Anterior cingulate cortex (tissue), 58 donors: ENCODE measurements at regions not wholly inside any gene's neighbourhood (a gene's known extent, or its start where the extent isn't known, plus 50 kb on each side); places are given as distances from the start of the nearest gene placed in this dataset.
"Not testable (repeated sequence)": the region's sequence is repeated elsewhere in the genome, so short reads cannot be mapped to it uniquely, and the experiment has no call there.

Experiments used
- DNase-seq, 58 donors: peaks; one replicate each; lab custom pipeline; 2025; lab: John Stamatoyannopoulos, UW

GRCh38 chr3:127443581-127444375 lies 146.8 kb downstream of the TPRA1 start:
- no peak for DNase-seq

DNA sequence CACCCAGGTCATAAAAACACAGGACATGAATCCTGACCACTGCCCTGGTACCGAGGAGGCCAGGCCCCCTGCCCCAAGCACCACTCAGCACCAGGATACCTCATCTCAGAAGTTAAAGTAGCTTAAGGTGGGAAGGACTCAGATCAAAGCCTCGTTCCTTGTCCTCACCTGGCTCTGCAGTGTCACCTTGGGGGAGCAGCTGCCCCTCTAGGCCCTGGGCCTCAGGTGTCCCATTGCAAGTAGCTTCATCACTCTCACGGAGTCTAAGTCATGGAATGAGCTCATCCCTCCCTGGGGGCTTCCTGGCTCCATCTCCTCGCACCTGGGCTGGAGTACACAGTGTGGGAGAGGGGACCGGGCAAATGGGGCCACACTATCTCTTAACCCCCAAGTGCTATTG lies 148.0 kb downstream of the TPRA1 start:
- DNase-seq, result no peak

DNA sequence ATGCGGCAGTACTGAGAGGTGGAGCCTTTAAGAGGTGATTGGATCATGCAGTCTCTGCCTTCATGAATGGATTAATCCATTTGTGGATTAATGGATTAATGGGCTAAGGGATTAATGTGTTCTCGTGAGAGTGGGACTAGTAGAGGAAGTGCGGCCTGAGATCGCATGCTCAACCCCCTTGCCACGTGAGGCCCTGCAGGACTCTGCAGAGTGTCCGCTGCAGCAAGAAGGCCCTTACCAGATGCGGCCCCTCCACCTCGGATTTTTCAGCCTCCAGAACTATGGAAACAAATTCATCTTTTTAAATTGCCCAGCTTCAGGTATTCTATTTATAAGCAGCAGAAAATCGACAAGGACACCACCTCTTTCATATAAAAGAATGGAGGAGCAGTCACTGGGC lies 148.8 kb downstream of the TPRA1 start:
- DNase-seq, result no peak

DNA sequence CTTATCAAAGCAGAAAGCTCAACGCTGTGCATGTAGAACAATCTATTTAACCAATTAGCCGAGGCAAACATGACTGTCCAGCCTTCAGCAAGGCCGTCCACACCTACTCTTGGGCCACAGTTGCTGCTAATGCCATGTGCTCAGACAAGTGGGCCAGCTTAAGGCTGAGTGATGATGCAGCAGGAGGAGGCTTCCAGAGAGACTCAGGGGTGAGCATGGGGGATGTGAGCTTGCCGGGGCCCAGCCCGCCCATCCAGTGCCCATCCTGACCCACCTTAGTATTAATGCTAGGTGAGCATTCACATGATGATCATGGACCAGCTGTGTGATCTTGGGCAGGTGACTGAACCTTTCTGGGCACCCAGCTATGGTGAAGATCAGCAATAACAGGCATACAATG lies 150.1 kb downstream of the TPRA1 start:
- no peak for DNase-seq

DNA sequence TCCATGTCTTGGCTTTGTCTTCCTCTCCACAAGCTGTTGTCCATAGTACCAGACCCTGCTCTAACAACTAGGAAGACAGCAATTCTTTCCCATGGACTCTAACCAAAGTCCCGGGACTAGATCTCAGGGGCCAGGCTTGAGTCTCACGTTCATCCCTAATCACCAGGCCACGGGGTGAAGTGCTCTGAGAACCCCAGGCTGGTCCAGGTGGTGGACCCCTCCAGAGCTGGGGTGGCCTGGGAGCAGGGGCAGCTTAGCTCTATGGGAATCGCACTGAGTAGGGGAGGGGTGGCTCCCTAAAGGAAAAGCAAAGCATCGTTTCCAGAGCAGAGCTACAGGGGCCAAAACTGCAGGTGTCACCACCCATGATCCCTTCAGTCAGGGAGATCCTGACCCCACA lies 150.9 kb downstream of the TPRA1 start:
- no peak for DNase-seq

DNA sequence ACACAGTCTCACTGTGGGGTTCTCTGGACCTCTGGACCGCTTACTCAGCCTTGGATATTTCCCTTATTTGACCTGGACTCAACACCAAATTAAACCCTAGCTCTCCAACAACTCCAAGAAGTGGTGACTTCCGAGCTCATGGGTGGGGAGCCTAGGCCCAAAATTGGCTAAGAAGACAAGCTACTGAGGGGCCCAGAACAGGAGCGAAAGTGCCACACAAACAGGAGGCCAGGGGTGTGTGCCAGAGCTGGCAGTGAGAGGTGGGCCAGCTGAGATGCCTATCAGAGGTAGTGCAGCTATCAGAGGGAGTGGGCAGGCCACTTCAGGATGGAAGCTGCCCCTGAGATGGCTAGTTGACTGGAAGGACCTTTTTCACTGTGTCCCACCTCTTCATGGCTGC lies 151.1 kb upstream of the PRR20G start:
- no peak for DNase-seq

- DNase-seq, result no peak
These were observed 150.5 kb upstream of the PRR20G start for GRCh38 chr3:127438371-127438770.

DNA sequence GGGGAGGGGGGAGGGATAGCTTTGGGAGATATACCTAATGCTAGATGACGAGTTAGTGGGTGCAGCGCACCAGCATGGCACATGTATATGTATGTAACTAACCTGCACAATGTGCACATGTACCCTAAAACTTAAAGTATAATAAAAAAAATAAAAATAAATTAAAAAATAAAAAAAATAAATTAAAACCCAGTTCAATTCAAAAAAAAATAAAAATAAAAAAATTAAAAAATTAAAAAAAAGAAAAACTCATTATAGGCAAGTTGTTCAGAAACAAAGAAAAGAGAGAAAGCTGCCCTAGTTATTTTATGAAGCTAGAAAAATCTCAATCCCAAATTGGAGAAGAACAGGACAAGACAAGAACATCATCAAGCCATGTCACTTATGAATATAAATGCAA lies 147.5 kb upstream of the PRR20G start:
- not testable (repeated sequence) for DNase-seq

GRCh38 chr3:127431066-127431465 lies 143.2 kb upstream of the PRR20G start:
- DNase-seq, result no peak

GRCh38 chr3:127428344-127428997 lies 140.6 kb upstream of the PRR20G start:
- no peak for DNase-seq

DNA sequence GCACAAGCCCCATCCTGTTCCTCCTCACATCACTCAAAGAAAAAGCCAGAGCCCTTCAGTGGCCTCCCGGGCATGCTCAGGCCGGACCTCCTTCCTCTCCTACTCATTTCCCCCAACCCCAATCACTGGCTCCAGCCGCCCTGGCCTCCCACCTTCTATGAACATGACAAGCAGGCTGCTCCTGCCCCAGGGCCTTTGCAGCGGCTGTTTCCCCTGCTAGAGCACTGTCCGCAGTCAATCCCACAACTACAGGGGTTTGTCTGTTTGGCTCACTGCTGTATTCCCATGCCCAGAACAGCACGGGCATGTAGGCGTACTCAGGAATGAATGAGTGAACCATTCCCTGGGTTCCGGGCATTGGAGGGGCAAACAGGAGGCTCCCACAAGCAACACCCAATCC lies 139.8 kb upstream of the PRR20G start:
- no peak for DNase-seq

GRCh38 chr3:127427156-127427555 lies 139.3 kb upstream of the PRR20G start:
- no peak for DNase-seq

GRCh38 chr3:127426444-127427153 lies 138.8 kb upstream of the PRR20G start:
- peak in 38 of 58 donors; percentile 9 to 71 (median 35) for DNase-seq

DNA sequence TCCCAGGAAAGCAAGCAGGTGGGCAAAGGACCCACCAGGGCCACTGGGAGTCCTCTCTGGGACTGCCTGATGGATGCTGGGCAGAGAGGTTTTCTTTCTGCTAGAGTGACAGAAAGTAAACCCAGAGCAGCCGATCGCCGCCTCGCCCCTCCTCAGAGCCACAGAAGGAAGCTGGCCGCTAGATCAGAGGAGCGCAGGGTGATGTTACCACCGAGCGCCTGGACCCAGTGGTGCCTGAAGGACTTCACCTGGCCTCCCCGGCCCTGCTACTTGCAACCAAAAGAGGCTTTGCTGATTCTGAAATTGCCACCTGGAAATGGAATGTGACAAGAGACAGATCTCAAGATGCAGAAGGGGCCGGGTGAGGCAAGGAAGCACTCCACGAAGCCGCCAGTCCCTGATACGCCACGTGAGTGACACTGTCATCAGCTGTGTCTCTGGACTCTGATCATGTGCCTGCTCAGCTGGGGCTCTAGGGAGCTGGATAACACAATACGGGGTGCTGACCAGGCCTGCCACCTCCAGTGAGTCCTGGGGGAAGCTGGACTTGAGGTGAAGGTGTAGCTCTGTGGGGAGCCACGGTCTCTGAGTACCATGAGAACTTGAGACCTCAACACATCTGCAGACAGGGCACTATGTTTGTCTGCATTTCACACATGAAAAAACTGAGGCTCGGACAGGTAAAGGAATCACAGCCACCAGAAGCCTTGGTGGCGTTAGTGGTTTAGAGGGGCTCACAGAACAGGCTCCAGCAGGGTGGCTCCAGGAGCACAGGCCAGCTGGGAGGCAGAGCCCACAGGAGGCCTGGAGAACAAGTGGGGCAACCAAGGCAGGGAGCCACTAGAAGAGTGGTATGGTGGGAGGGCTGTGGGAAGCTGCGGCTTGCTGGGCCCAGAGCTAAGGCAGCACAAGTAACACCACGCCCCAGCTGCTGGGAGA lies 137.9 kb upstream of the PRR20G start:
- no peak for DNase-seq

- DNase-seq, result no peak
These were observed 137.1 kb upstream of the PRR20G start for GRCh38 chr3:127424766-127425504.

GRCh38 chr3:127423856-127424765 lies 136.3 kb upstream of the PRR20G start:
- no peak for DNase-seq

GRCh38 chr3:127422663-127423375 lies 135.0 kb upstream of the PRR20G start:
- peak in 21 of 58 donors; percentile 2 to 70 (median 25) for DNase-seq
